BE2C (cell line): ENCODE measurements at regions not wholly inside any gene's neighbourhood (a gene's known extent, or its start where the extent isn't known, plus 50 kb on each side); places are given as distances from the start of the nearest gene placed in this dataset.

ENCODE experiments used
- DNase-seq: peaks from one replicate; pipeline ENCODE4 v3.0.0-alpha.2; 2020
- H3K27me3 ChIP-seq: fragments of 250-450 bp; sonication (Bioruptor Pico); 2 replicates; pipeline ENCODE4 v1.5.1; 2020; ENCODE audit warnings: mild to moderate bottlenecking
- H3K36me3 ChIP-seq: fragments of 250-450 bp; sonication (Bioruptor Pico); 2 replicates; pipeline ENCODE4 v1.5.1; 2020; ENCODE audit warnings: mild to moderate bottlenecking
- H3K4me1 ChIP-seq: fragments of 250-450 bp; sonication (Bioruptor Pico); 2 replicates; pipeline ENCODE4 v1.5.1; 2020
- H3K4me3 ChIP-seq: 2 replicates; pipeline ENCODE4 v1.5.1; 2011; ENCODE audit warnings: low read depth, low read length
- H3K9me3 ChIP-seq: fragments of 250-450 bp; sonication (Bioruptor Pico); 2 replicates; pipeline ENCODE4 v1.5.1; 2020
- TF ChIP-seq, protein P1 (sequence below): IDR thresholded peaks from 2 replicates; pipeline ENCODE4 v1.5.1; 2012; ENCODE audit warnings: mild to moderate bottlenecking, low read depth, low read length

DNA sequence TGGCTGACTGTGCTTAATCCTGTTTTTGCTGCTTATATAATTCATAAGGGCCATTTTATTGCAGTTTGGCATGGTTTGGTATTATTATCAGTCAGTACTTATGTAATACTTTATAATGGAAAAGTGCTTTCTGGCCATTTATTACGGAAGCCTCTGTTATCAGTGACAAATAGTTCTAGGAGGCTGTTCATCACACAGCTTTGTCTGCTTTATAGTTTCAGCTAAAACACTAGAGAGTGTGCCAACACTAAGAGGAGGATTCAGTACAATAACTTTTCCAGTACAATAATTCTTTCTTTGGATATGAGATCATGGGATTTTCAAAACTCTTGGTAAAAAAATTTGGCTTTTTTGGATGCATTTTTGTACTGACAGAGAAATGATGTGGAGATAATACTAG is 102.9 kb upstream of the PTGFR start:
- no peak for DNase-seq
- TF ChIP-seq, protein P1, sequence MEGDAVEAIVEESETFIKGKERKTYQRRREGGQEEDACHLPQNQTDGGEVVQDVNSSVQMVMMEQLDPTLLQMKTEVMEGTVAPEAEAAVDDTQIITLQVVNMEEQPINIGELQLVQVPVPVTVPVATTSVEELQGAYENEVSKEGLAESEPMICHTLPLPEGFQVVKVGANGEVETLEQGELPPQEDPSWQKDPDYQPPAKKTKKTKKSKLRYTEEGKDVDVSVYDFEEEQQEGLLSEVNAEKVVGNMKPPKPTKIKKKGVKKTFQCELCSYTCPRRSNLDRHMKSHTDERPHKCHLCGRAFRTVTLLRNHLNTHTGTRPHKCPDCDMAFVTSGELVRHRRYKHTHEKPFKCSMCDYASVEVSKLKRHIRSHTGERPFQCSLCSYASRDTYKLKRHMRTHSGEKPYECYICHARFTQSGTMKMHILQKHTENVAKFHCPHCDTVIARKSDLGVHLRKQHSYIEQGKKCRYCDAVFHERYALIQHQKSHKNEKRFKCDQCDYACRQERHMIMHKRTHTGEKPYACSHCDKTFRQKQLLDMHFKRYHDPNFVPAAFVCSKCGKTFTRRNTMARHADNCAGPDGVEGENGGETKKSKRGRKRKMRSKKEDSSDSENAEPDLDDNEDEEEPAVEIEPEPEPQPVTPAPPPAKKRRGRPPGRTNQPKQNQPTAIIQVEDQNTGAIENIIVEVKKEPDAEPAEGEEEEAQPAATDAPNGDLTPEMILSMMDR = no peak
- no peaks in the 10 kb centered on the region for H3K9me3 ChIP-seq

DNA sequence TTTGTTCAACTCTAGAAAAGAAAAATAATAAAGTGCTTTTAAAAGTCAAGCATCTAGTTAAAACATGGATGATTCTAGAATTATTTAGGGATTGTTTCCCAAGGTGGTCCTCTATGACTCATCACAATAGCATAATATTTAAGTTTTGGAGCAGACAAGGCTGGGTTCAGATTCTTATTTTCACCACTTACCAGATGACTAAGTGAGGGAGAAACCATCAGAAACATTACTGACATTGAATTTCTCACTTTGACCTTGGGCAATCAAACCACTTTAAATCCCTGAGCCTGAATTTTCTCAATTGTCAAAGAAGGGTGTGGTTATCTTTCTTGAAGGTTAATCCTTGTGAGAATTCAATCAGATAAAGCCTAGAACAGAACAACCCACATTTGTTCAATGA is 102.5 kb upstream of the PTGFR start:
- TF ChIP-seq, protein P1 = no peak
- no peaks in the 10 kb centered on the region for H3K9me3 ChIP-seq
- no peaks in the 10 kb centered on the region for H3K36me3 ChIP-seq
- DNase-seq = no peak
- H3K4me3 ChIP-seq = no peak overlapping the region
- H3K4me1 ChIP-seq = no peaks in the 10 kb centered on the region
- no peaks in the 10 kb centered on the region for H3K27me3 ChIP-seq

More for the DNA sequence above, 102.9 kb upstream of the PTGFR start:
- Histone ChIP-seq H3K4me1 (no peaks in the 10 kb centered on the region), H3K4me3 (no peak overlapping the region), H3K36me3 (no peaks in the 10 kb centered on the region), H3K27me3 (no peaks in the 10 kb centered on the region)

DNA sequence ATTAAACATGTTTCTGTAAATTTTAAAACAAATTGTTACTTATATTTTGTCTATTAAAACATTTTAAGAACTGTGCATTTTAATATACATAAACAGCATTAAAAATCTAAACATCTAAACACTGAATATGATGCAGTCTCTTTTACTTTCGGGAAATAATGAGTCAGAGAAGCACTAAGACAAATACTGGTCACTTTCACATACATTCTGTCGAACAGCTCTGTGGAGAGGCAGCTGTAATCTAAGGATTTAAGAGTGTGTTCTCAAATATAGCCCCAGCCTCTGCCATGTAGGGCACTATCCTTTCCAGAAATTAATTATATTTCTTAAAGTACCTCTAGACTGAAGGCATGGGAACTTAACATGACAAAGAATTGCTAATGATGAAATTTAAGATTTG is 89.6 kb upstream of the PTGFR start:
- no peaks in the 10 kb centered on the region for H3K27me3 ChIP-seq
- H3K36me3 ChIP-seq = no peaks in the 10 kb centered on the region
- H3K4me3 ChIP-seq = no peak overlapping the region
- no peaks in the 10 kb centered on the region for H3K9me3 ChIP-seq
- no peaks in the 10 kb centered on the region for H3K4me1 ChIP-seq
- TF ChIP-seq, protein P1 = no peak
- no peak for DNase-seq

DNA sequence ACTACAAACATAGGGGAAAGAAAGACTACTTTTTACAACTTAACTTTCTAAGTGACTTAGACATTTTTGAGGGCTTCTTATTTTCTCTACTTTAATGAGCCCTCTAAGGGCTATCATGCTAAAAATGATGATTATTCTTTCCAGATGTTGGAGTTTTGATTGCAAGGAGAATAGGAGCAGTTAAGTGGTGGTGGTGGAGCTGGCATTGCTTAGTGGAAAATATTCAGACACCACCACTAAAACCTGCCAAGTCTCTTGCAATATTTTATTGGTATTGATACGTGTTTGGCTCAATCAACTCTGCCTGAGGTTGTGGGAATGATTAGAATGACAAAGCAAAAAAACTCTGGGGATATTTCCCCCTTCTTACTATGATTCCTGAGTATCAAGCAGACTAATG is 82.6 kb upstream of the PTGFR start:
- Histone ChIP-seq H3K36me3 (no peaks in the 10 kb centered on the region), H3K9me3 (no peaks in the 10 kb centered on the region), H3K4me3 (no peak overlapping the region), H3K27me3 (no peaks in the 10 kb centered on the region), H3K4me1 (no peaks in the 10 kb centered on the region)
- TF ChIP-seq, protein P1 = no peak
- no peak for DNase-seq

DNA sequence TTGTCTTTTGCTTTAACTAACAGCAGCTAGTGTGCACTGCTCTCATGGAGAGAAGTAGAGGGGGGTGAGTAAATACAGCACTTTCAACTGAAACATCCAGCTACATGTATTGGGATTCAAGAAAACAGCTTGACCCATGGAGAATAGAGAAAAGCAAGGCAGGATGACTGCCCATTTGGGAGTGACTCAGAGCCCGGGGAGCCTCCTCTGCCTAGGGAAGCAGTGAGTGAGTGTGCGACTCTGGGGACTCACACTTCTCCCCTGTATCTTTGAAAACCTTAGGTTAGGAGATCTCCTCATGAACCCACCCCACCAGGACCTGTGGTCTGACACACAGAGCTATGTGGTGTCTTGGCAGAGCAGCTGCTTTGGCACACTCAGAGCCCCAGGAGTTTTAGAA is 82.0 kb upstream of the PTGFR start:
- no peaks in the 10 kb centered on the region for H3K9me3 ChIP-seq
- H3K4me3 ChIP-seq = no peak overlapping the region
- no peaks in the 10 kb centered on the region for H3K27me3 ChIP-seq
- TF ChIP-seq, protein P1 = no peak
- H3K36me3 ChIP-seq = no peaks in the 10 kb centered on the region
- H3K4me1 ChIP-seq = no peaks in the 10 kb centered on the region
- no peak for DNase-seq

DNA sequence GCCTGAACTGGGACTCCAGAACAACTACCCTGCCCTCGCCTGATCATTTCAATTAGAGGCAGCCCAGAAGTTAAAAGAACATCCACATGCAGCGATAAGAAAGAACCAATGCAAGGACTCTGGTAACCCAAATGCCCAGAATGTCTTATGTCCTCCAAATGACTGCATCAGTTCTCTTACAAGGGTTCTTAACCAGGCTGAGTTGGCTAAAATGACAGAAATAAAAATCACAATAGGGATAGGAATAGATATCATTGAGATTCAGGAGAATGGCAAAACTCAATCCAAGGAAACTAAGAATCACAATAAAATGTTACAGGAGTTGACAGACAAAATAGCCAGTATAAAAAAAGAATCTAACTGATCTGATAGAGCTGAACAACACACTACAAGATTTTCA is 80.1 kb upstream of the PTGFR start:
- Histone ChIP-seq H3K36me3 (no peaks in the 10 kb centered on the region), H3K9me3 (no peaks in the 10 kb centered on the region)
- no peak for DNase-seq

More for the DNA sequence above, 80.1 kb upstream of the PTGFR start:
- Histone ChIP-seq H3K4me1 (no peaks in the 10 kb centered on the region), H3K4me3 (no peak overlapping the region), H3K27me3 (no peaks in the 10 kb centered on the region)
- TF ChIP-seq, protein P1 = no peak
